Adipocyte (in vitro differentiated cells): ENCODE measurements at regions not wholly inside any gene's neighbourhood (a gene's known extent, or its start where the extent isn't known, plus 50 kb on each side); places are given as distances from the start of the nearest gene placed in this dataset.

ENCODE experiments used
- DNase-seq: peaks from one replicate; pipeline ENCODE4 v3.0.0-alpha.2; 2015; ENCODE audit warnings: low read depth
- H3K27me3 ChIP-seq: replicated peaks from 2 replicates; pipeline ENCODE4 v1.7.0; 2013; ENCODE audit warnings: mild to moderate bottlenecking, low read length, moderate library complexity; ENCODE audit not compliant: control insufficient read depth, insufficient read depth
- H3K36me3 ChIP-seq: 2 replicates; pipeline ENCODE4 v1.7.0; 2013; ENCODE audit warnings: low read length, mild to moderate bottlenecking, moderate library complexity; ENCODE audit not compliant: control insufficient read depth, insufficient read depth, severe bottlenecking
- H3K4me1 ChIP-seq: 2 replicates; pipeline ENCODE4 v1.7.0; 2013; ENCODE audit warnings: mild to moderate bottlenecking, low read length, moderate library complexity; ENCODE audit not compliant: control insufficient read depth, insufficient read depth
- H3K4me3 ChIP-seq: 2 replicates; pipeline ENCODE4 v1.7.0; 2013; ENCODE audit warnings: mild to moderate bottlenecking, low read length, moderate library complexity
- H3K9ac ChIP-seq: 2 replicates; pipeline ENCODE4 v1.7.0; 2013; ENCODE audit warnings: mild to moderate bottlenecking, low read length, moderate library complexity
- H3K9me3 ChIP-seq: 2 replicates; pipeline ENCODE4 v1.7.0; 2013; ENCODE audit warnings: mild to moderate bottlenecking, low read length, moderate library complexity; ENCODE audit not compliant: control insufficient read depth

DNA sequence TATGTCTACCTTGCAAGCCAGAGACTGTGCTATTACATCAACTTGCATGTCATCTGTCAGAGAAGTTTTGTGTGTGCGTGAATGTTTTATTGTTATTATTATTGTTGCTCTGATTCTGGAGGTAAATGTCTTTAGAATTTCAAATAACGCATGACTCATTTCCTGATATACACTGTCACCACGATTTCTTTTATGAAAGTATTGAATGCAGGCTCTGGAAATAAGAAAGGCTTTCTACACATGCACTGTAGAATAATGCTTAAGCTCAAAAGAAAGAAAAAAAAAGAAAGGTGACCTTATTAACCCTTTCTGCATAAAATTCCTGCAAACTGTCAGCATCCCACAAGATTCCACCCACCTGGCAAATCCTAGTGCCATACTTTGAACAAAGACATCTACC is 632.9 kb downstream of the ZNF674 start:
- Histone ChIP-seq H3K36me3 (no peaks in the 10 kb centered on the region), H3K9me3 (peaks cover 4% of the 10 kb centered on the region), H3K9ac (no peak overlapping the region), H3K4me1 (no peaks in the 10 kb centered on the region), H3K27me3 (peaks cover 59% of the 10 kb centered on the region), H3K4me3 (no peak overlapping the region)
- DNase-seq = no peak

DNA sequence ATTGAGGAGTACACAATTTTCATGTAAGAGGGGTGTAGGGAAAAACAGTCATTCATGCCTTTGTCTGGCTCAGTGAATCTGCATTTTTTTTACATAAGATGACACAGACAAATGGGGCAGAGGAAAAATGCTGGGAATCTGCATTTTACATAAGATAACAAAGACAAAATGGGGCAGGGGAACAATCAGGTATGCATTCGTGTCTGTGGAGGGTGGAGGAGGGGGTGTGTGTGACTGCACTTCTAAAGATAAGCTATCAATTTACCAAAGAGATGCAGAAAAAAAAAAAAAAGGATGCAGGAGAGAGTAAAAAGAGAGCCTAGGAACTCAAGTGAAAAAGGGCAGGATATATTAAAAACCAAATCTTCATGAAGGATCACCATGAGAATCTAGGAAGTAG is 637.4 kb downstream of the ZNF674 start:
- no peaks in the 10 kb centered on the region for H3K36me3 ChIP-seq
- no peak for DNase-seq
- no peak overlapping the region for H3K4me3 ChIP-seq
- peaks cover 3% of the 10 kb centered on the region for H3K9me3 ChIP-seq
- no peak overlapping the region for H3K9ac ChIP-seq
- H3K4me1 ChIP-seq = no peaks in the 10 kb centered on the region
- H3K27me3 ChIP-seq = peaks cover 58% of the 10 kb centered on the region

DNA sequence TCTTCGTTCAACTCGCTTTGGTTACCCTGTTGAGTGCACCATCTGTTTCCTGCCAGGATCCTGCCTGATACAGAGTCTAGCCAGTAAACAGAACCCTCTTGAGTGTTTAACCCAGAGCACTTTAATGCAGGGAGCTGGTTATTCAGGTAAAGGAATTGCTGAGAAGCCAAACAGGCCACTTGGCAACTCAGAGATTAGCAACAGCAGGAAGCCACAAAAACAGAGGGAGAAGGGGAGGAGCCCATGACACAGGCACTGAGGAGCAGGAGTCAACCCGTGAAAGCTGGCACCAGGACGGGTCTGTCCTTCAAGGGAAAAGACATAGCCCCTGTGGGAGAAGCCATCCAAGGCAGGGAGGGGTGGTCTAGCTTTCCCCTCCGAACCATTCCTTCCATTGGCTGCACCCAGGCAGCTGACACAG is 641.4 kb downstream of the ZNF674 start:
- peaks cover 9% of the 10 kb centered on the region for H3K4me1 ChIP-seq
- peaks cover 33% of the 10 kb centered on the region for H3K27me3 ChIP-seq
- H3K36me3 ChIP-seq = no peaks in the 10 kb centered on the region
- no peak for DNase-seq
- H3K9me3 ChIP-seq = peaks cover 3% of the 10 kb centered on the region
- H3K9ac ChIP-seq = no peak overlapping the region
- no peak overlapping the region for H3K4me3 ChIP-seq

DNA sequence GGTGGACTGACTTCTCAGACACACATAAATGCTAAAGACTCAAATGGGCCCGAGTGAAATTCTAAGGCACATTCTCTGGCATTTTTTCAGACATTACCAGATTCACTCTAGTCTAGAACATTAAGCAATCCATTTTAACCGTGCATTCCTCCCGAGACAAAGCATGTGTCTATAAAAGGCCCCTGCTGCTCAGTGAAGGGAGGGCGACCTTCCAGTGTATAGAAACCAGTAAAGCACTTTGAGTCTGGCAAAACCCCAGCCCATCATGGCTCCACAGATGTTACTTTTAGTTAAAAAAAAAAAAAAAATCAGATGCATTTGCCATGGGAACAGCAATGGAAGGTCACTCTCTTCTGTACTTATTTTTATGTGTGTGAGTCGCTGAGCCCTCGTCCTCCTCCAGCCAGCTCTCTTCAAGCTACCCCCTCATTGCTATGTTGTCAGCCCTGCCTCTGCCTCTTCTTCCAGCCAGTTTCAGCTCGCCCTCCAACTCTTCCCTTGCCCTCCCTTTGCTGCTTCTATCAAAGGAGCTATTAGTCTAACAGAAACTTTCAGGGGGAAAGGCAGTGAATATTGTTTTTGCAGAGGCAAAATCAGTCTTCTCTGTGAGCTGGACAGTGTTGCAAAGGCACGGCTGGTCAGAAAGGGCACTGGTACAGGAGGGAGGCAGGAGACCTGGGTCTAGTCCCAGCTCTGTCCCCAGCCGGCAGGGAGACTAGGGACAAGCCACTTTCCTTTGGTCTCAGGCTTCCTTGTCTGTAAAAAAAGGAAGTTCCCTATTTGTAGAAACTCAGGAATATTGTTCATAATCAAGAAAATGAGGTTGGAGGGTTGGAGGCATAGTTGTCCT is 644.2 kb downstream of the ZNF674 start:
- no peak overlapping the region for H3K4me3 ChIP-seq
- H3K27me3 ChIP-seq = peaks cover 42% of the 10 kb centered on the region
- H3K9ac ChIP-seq = no peak overlapping the region
- peaks cover 9% of the 10 kb centered on the region for H3K4me1 ChIP-seq
- peaks cover under 1% of the 10 kb centered on the region for H3K9me3 ChIP-seq
- H3K36me3 ChIP-seq = no peaks in the 10 kb centered on the region
- peak; percentile 59 for DNase-seq

DNA sequence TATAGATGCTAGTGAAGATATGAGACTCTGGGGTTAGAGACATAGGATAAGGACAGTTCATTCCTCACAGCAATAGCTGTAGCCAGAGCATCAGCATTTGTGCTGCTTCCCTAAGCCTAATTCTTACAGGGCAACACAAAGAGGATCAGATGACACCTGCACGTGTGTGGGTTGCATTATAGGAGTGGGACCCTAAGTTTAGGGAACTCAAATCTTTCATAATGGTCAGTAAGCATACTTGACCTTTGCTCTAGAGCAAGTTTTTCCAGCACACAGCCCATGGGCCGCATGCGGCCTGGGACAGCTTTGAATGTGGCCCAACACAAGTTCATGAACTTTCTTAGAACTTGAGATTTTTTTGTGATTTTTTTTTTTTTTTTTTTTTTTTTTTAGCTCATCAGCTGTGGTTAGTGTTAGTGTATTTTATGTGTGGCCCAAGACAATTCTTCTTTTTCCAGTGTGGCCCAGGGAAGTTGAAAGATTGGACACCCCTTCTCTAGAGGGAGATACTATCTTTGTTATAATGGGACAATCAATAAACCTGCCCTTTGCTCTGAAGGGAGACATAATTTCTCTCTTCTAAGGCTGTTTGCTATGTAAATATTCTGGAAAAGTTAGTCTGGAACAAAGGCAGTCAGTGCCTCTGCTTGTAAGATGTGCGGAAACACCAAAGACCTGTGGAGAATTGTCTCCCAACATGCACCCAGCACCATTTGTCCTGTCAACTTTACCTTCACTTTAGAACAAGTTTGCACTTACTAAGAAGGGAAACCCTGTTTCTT is 650.2 kb downstream of the ZNF674 start:
- Histone ChIP-seq H3K9ac (no peak overlapping the region), H3K36me3 (no peaks in the 10 kb centered on the region), H3K9me3 (peaks cover 10% of the 10 kb centered on the region)

DNA sequence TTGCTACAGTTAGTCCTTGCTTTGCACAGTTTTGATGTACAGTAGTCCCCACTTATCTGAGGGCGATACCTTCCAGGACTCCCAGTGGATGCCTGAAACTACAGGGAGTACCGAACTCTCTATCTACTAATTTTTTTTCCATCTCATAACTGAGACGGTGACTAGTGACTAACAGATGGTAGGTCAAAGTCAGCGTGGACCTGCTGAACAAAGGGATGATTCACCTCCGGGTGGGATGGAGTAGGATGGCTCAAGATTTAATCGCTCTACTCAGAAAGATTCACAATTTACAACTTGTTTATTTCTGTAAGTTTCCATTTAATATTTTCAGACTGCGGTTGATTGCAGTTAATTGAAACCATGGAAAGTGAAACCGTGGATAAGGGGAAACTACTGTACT is 655.8 kb downstream of the ZNF674 start:
- no peaks in the 10 kb centered on the region for H3K4me1 ChIP-seq
- no peak overlapping the region for H3K4me3 ChIP-seq
- H3K9ac ChIP-seq = no peak overlapping the region
- no peaks in the 10 kb centered on the region for H3K36me3 ChIP-seq
- peak; percentile 38 for DNase-seq
- H3K27me3 ChIP-seq = peaks cover 32% of the 10 kb centered on the region
- peaks cover 5% of the 10 kb centered on the region for H3K9me3 ChIP-seq

More for the DNA sequence above, 650.2 kb downstream of the ZNF674 start:
- H3K4me3 ChIP-seq = no peak overlapping the region
- peaks cover 40% of the 10 kb centered on the region for H3K27me3 ChIP-seq
- no peak for DNase-seq
- H3K4me1 ChIP-seq = no peaks in the 10 kb centered on the region

DNA sequence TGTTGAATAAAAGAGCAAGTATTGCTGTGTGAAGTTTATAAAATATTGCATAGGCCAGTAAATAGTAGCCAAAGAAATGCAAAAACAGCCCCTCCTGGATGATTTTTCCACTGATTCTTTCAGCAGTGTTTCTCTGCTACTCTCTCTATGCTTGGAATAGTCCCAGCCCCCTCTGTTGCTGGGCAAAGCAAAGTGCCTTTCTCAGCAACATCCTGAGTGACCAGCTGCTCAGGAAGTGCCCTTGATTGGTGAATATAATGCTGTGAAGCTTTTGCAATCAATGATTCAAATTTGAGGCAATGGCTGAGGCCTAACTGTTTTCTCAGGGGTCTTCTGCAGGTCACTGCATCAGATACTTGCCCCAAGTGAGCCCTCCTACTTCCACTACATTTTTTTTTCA is 656.7 kb downstream of the ZNF674 start:
- Histone ChIP-seq H3K27me3 (peaks cover 24% of the 10 kb centered on the region), H3K36me3 (no peaks in the 10 kb centered on the region), H3K4me1 (no peaks in the 10 kb centered on the region), H3K9ac (no peak overlapping the region), H3K4me3 (no peak overlapping the region), H3K9me3 (no peaks in the 10 kb centered on the region)
- no peak for DNase-seq

DNA sequence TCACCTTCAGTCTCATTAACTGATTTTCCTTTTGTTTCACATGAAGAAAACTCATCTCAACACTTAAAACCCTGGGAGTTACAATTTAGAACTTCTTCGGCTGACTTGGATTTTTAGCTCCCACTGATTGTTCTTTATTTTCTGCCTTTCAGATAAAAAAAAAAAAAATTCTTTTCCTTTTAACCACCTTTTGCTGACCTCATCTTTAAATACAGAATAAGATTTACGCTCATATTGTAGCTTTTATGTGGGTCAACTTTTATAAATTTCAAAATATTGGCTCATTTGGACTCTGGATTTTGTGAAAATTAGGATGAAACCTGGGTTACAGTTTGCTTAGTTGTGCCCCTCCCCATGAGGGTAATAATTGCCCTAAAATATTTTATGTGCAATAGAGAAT is 659.3 kb downstream of the ZNF674 start:
- Histone ChIP-seq H3K36me3 (no peaks in the 10 kb centered on the region), H3K4me1 (no peaks in the 10 kb centered on the region), H3K27me3 (peaks cover 28% of the 10 kb centered on the region), H3K9me3 (no peaks in the 10 kb centered on the region), H3K4me3 (no peak overlapping the region), H3K9ac (no peak overlapping the region)
- DNase-seq = no peak

DNA sequence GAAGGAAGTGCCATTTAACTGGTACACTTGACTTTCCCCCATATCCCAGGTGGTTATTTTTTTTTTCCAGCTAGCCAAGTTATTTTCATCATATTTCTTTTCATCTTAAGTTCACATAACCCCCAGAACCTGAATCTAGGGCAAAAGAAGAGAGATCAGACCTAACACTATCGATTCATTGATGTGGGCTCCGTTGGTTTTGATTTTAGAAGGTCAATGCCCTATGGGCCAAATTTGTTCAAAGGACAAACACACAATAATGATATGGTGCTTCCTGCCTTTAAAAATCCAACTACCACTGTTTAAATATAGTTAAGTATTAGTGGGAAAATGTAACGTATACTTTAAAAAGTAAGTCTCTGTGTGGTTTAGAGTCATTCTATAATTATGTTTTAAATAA is 665.7 kb downstream of the ZNF674 start:
- H3K4me1 ChIP-seq = no peaks in the 10 kb centered on the region
- H3K9me3 ChIP-seq = no peaks in the 10 kb centered on the region
- peaks cover 40% of the 10 kb centered on the region for H3K27me3 ChIP-seq
- no peak overlapping the region for H3K4me3 ChIP-seq
- no peak for DNase-seq
- H3K9ac ChIP-seq = no peak overlapping the region
- H3K36me3 ChIP-seq = no peaks in the 10 kb centered on the region

DNA sequence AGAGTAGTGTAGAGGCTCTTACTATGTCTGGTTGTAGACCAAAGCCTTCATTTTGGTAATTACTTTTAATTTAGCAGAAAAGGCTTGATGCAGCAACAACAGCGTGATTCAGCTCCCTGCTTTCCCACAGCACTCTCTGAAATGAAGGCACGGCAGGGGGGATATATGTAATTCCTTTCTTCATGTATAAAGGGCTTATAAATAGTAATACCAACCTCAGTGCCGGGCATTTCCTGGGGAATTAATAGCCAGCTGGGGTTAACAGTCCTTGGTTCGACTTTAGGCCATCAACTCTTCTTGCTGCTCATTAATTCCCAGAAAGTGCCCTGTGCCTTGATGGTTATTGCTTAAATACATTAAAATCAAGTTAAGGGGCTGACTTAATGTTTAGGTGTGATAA is 669.0 kb downstream of the ZNF674 start:
- no peak overlapping the region for H3K4me3 ChIP-seq
- no peaks in the 10 kb centered on the region for H3K9me3 ChIP-seq
- no peak for DNase-seq
- H3K9ac ChIP-seq = no peak overlapping the region
- no peaks in the 10 kb centered on the region for H3K4me1 ChIP-seq
- no peaks in the 10 kb centered on the region for H3K36me3 ChIP-seq
- peaks cover 53% of the 10 kb centered on the region for H3K27me3 ChIP-seq

DNA sequence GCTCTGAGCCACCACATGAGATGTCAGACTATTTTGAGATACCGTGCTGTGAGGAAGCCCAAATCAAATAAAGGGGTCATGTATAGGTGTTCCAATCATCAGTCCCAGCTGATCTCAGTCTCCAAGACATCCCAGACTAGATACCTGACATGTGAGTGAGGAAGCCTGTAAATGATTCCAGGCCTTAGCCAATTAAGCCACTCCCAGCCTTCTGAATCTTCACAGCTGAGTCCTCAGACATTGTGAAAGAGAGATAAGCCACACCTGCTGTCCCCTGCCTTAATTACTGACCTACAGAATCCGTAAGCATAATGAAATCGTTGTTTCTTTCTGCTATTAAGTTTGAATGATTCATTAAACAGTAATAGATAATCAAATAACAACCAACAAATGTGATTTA is 671.4 kb downstream of the ZNF674 start:
- Histone ChIP-seq H3K4me3 (no peak overlapping the region), H3K4me1 (no peaks in the 10 kb centered on the region), H3K27me3 (peaks cover 40% of the 10 kb centered on the region), H3K9ac (no peak overlapping the region), H3K36me3 (no peaks in the 10 kb centered on the region), H3K9me3 (no peaks in the 10 kb centered on the region)
- no peak for DNase-seq
